MM.1S (cell line): ENCODE measurements at regions not wholly inside any gene's neighbourhood (a gene's known extent, or its start where the extent isn't known, plus 50 kb on each side); places are given as distances from the start of the nearest gene placed in this dataset.

ENCODE experiments used
- DNase-seq: peaks from one replicate; pipeline ENCODE4 v3.0.0-alpha.2; 2015
- H2AFZ ChIP-seq: fragments of 300-600 bp; sonication (generic); 2 replicates; pipeline ENCODE4 v1.6.0; 2016; ENCODE audit warnings: antibody characterized with exemption, low read length
- H3F3A ChIP-seq: fragments of 300-600 bp; sonication (generic); 2 replicates; pipeline ENCODE4 v1.6.1; 2016; ENCODE audit warnings: mild to moderate bottlenecking, antibody characterized with exemption, low read length, moderate library complexity, mixed read lengths; ENCODE audit not compliant: insufficient read depth
- H3K27ac ChIP-seq: fragments of 300-600 bp; sonication (generic); 2 replicates; pipeline ENCODE4 v1.5.1; 2016; ENCODE audit warnings: mild to moderate bottlenecking, low read length
- H3K27me3 ChIP-seq: fragments of 300-600 bp; sonication (generic); replicated peaks from 2 replicates; pipeline ENCODE4 v1.6.0; 2016; ENCODE audit warnings: low read length; ENCODE audit not compliant: insufficient read depth
- H3K36me3 ChIP-seq: fragments of 300-600 bp; sonication (generic); replicated peaks from 2 replicates; pipeline ENCODE4 v1.6.1; 2016; ENCODE audit warnings: mild to moderate bottlenecking, low read length, mixed read lengths; ENCODE audit not compliant: insufficient read depth
- H3K4me1 ChIP-seq: fragments of 300-600 bp; sonication (generic); 2 replicates; pipeline ENCODE4 v1.6.1; 2016; ENCODE audit warnings: low read length, mixed read lengths
- H3K4me2 ChIP-seq: fragments of 300-600 bp; sonication (generic); 2 replicates; pipeline ENCODE4 v1.6.0; 2016; ENCODE audit warnings: low read depth, low read length
- H3K4me3 ChIP-seq: fragments of 300-600 bp; sonication (generic); 2 replicates; pipeline ENCODE4 v1.5.1; 2016; ENCODE audit warnings: low read length, mixed read lengths
- H3K79me2 ChIP-seq: fragments of 300-600 bp; sonication (generic); 2 replicates; pipeline ENCODE4 v1.6.1; 2016; ENCODE audit warnings: mixed run types, low read length, mixed read lengths
- H3K9ac ChIP-seq: fragments of 300-600 bp; sonication (generic); 2 replicates; pipeline ENCODE4 v1.6.1; 2016; ENCODE audit warnings: low read length, mixed read lengths
- H3K9me2 ChIP-seq: fragments of 300-600 bp; sonication (generic); replicated peaks from 2 replicates; pipeline ENCODE4 v1.6.1; 2016; ENCODE audit warnings: mild to moderate bottlenecking, low read length, mixed read lengths; ENCODE audit not compliant: insufficient read depth
- H3K9me3 ChIP-seq: fragments of 300-600 bp; sonication (generic); replicated peaks from 2 replicates; pipeline ENCODE4 v1.6.1; 2016; ENCODE audit warnings: mild to moderate bottlenecking, low read length, mixed read lengths; ENCODE audit not compliant: insufficient read depth
- H4K20me1 ChIP-seq: fragments of 300-600 bp; sonication (generic); 2 replicates; pipeline ENCODE4 v1.6.1; 2016; ENCODE audit warnings: mild to moderate bottlenecking, low read length, moderate library complexity, mixed read lengths; ENCODE audit not compliant: insufficient read depth
- CTCF ChIP-seq: fragments of 300-600 bp; sonication (generic); IDR thresholded peaks from 2 replicates; pipeline ENCODE4 v1.5.1; 2016; ENCODE audit warnings: antibody characterized with exemption, low read length, mixed read lengths
- EZH2 ChIP-seq: fragments of 300-600 bp; sonication (generic); optimal IDR thresholded peaks from 2 replicates; pipeline ENCODE3; 2017; ENCODE audit warnings: low read depth, mild to moderate bottlenecking, antibody characterized with exemption, low read length, mixed read lengths
- EZH2phosphoT487 ChIP-seq: fragments of 300-600 bp; sonication (generic); IDR thresholded peaks from 2 replicates; pipeline ENCODE4 v1.6.1; 2018; ENCODE audit warnings: antibody characterized with exemption, low read length

GRCh38 chr2:185255566-185255965 lies 483.0 kb upstream of the FSIP2 start:
- Histone ChIP-seq H3K4me1 (no peaks in the 10 kb centered on the region), H3K27me3 (no peaks in the 10 kb centered on the region), H2AFZ (no peak overlapping the region), H4K20me1 (no peaks in the 10 kb centered on the region), H3K9ac (no peak overlapping the region), H3K4me3 (no peak overlapping the region), H3F3A (no peaks in the 10 kb centered on the region), H3K36me3 (no peaks in the 10 kb centered on the region), H3K9me3 (no peaks in the 10 kb centered on the region), H3K27ac (no peak overlapping the region), H3K9me2 (no peaks in the 10 kb centered on the region), H3K4me2 (no peak overlapping the region), H3K79me2 (no peaks in the 10 kb centered on the region)
- no peak for TF ChIP-seq EZH2
- TF ChIP-seq EZH2phosphoT487 = no peak
- no peak for TF ChIP-seq CTCF
- DNase-seq = no peak

GRCh38 chr2:185265747-185266146 lies 472.9 kb upstream of the FSIP2 start:
- H4K20me1 ChIP-seq = no peaks in the 10 kb centered on the region
- H3K79me2 ChIP-seq = no peaks in the 10 kb centered on the region
- H3K9me3 ChIP-seq = no peaks in the 10 kb centered on the region
- no peak for TF ChIP-seq EZH2phosphoT487
- no peak for TF ChIP-seq CTCF
- no peak for TF ChIP-seq EZH2
- H3K9me2 ChIP-seq = no peaks in the 10 kb centered on the region
- H3F3A ChIP-seq = no peaks in the 10 kb centered on the region
- H3K36me3 ChIP-seq = no peaks in the 10 kb centered on the region
- no peaks in the 10 kb centered on the region for H3K4me1 ChIP-seq
- no peak overlapping the region for H3K4me2 ChIP-seq
- H3K9ac ChIP-seq = no peak overlapping the region
- H3K4me3 ChIP-seq = no peak overlapping the region
- no peak overlapping the region for H3K27ac ChIP-seq
- no peak overlapping the region for H2AFZ ChIP-seq
- no peak for DNase-seq
- H3K27me3 ChIP-seq = no peaks in the 10 kb centered on the region

GRCh38 chr2:185268651-185269050 lies 470.0 kb upstream of the FSIP2 start:
- H3K27ac ChIP-seq = no peak overlapping the region
- H3K9me3 ChIP-seq = no peaks in the 10 kb centered on the region
- no peaks in the 10 kb centered on the region for H3K36me3 ChIP-seq
- no peaks in the 10 kb centered on the region for H3K9me2 ChIP-seq
- no peak for DNase-seq
- H3K79me2 ChIP-seq = no peaks in the 10 kb centered on the region
- no peaks in the 10 kb centered on the region for H3K4me1 ChIP-seq
- no peaks in the 10 kb centered on the region for H3F3A ChIP-seq
- no peak overlapping the region for H3K4me2 ChIP-seq
- TF ChIP-seq EZH2 (no peak), EZH2phosphoT487 (no peak), CTCF (no peak)
- no peaks in the 10 kb centered on the region for H3K27me3 ChIP-seq
- no peaks in the 10 kb centered on the region for H4K20me1 ChIP-seq
- H2AFZ ChIP-seq = no peak overlapping the region
- H3K4me3 ChIP-seq = no peak overlapping the region
- no peak overlapping the region for H3K9ac ChIP-seq
